Stomach (tissue), 4 donors: ENCODE measurements at regions not wholly inside any gene's neighbourhood (a gene's known extent, or its start where the extent isn't known, plus 50 kb on each side); places are given as distances from the start of the nearest gene placed in this dataset.

ENCODE experiments used
- EP300 ChIP-seq: sonication (generic); formaldehyde crosslinking; IDR thresholded peaks from one replicate; pipeline ENCODE4 v1.6.1; 2017; ENCODE audit warnings: antibody characterized with exemption
- POLR2AphosphoS5 ChIP-seq, 3 donors: sonication (generic); formaldehyde crosslinking; IDR thresholded peaks; one replicate each; pipeline ENCODE4 v1.6.1; 2016; ENCODE audit warnings: antibody characterized with exemption in 3 of 3

- TF ChIP-seq POLR2AphosphoS5 (IDR thresholded peaks at IDR 0.05) (no peak), EP300 (no peak)
These were observed 146.7 kb downstream of the NR2F2 start for GRCh38 chr15:96477227-96477626.
